CD8-positive, alpha-beta memory T cell (primary cell): ENCODE measurements at regions not wholly inside any gene's neighbourhood (a gene's known extent, or its start where the extent isn't known, plus 50 kb on each side); places are given as distances from the start of the nearest gene placed in this dataset.
A peak's percentile ranks its signal among the peaks of the same experiment; 100 is the strongest.
"Not testable (repeated sequence)": the region's sequence is repeated elsewhere in the genome, so short reads cannot be mapped to it uniquely, and the experiment has no call there.

Experiments used
- CTCF ChIA-PET: fragments of 350-600 bp; sonication (Branson Sonifier 250); formaldehyde crosslinking; loops from one replicate; lab custom pipeline; 2021; ENCODE audit warnings: antibody characterized with exemption; lab: Charles Lee
- POLR2A ChIA-PET: fragments of 350-600 bp; sonication (Branson Sonifier 250); formaldehyde crosslinking; loops from one replicate; lab custom pipeline; 2021; ENCODE audit warnings: antibody characterized with exemption; lab: Charles Lee
- DNase-seq, 5 donors: peaks; one replicate each; pipeline versions ENCODE4 v3.0.0 to v3.0.0-alpha.2; 2020 to 2022; ENCODE audit warnings: mixed read lengths in 1 of 5
- H3K27ac ChIP-seq: one replicate; pipeline ENCODE4 v1.7.0; 2013; ENCODE audit warnings: low read depth, mild to moderate bottlenecking, low read length, moderate library complexity
- H3K27me3 ChIP-seq: 2 replicates; pipeline ENCODE4 v1.7.0; 2013; ENCODE audit warnings: low read length, mild to moderate bottlenecking; ENCODE audit not compliant: insufficient read depth, poor library complexity, severe bottlenecking
- H3K36me3 ChIP-seq: 2 replicates; pipeline ENCODE4 v1.7.0; 2013; ENCODE audit warnings: mild to moderate bottlenecking, low read length, moderate library complexity; ENCODE audit not compliant: insufficient read depth
- H3K4me1 ChIP-seq: 2 replicates; pipeline ENCODE4 v1.7.0; 2013; ENCODE audit warnings: mild to moderate bottlenecking, low read length, moderate library complexity; ENCODE audit not compliant: insufficient read depth
- H3K4me3 ChIP-seq: 2 replicates; pipeline ENCODE4 v1.7.0; 2013; ENCODE audit warnings: mild to moderate bottlenecking, low read length
- H3K9me3 ChIP-seq: 2 replicates; pipeline ENCODE4 v1.7.0; 2013; ENCODE audit warnings: mild to moderate bottlenecking, low read length
- H3K27ac Mint-ChIP-seq, 8 donors: one replicate each; pipeline ENCODE4 v1.8.0; 2020 to 2021; ENCODE audit warnings: mixed read lengths in 8 of 8, mild to moderate bottlenecking in 6 of 8, inconsistent platforms in 3 of 8, moderate library complexity in 3 of 8
- H3K27me3 Mint-ChIP-seq, 2 donors: one replicate each; pipeline ENCODE4 v1.8.0; 2020 to 2021; ENCODE audit warnings: mixed read lengths in 2 of 2, mild to moderate bottlenecking in 1 of 2, moderate library complexity in 1 of 2
- H3K36me3 Mint-ChIP-seq, 3 donors: one replicate each; pipeline ENCODE4 v1.8.0; 2020 to 2021; ENCODE audit warnings: mixed read lengths in 3 of 3, inconsistent platforms in 1 of 3, mild to moderate bottlenecking in 1 of 3
- H3K4me1 Mint-ChIP-seq, 3 donors: one replicate each; pipeline ENCODE4 v1.8.0; 2020 to 2021; ENCODE audit warnings: mixed read lengths in 3 of 3, inconsistent platforms in 1 of 3, mild to moderate bottlenecking in 1 of 3
- H3K4me3 Mint-ChIP-seq, 7 donors: one replicate each; pipeline ENCODE4 v1.8.0; 2020 to 2021; ENCODE audit warnings: mixed read lengths in 7 of 7, mild to moderate bottlenecking in 6 of 7, moderate library complexity in 4 of 7, inconsistent platforms in 2 of 7
- H3K9me3 Mint-ChIP-seq, 5 donors: one replicate each; pipeline ENCODE4 v1.8.0; 2020 to 2022; ENCODE audit warnings: mixed read lengths in 5 of 5, mild to moderate bottlenecking in 3 of 5, moderate library complexity in 2 of 5, inconsistent platforms in 1 of 5

DNA sequence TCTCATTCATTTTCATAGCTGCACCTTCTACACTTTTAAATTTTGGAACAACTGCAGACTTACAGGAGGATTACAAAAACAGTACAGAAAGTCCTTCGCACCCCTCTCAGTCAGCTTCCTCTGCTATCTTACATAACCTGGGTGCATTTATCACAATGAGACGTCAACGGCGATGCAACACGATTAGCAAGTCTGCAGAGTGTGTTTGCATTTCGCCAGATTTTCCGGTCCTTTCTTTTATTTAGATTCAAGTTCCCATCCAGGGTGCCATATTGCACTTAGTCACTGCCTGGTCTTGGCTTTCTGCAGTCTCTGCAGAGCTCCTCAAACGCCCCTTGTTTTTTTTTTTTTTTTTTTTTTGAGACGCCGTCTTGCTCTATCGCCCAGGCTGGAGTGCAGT is 85.9 kb downstream of the ASMT start:
- H3K4me3 ChIP-seq = no peak overlapping the region
- ChIA-PET POLR2A (no interaction called here), CTCF (no interaction called here)
- no peak overlapping the region for H3K27ac ChIP-seq
- Mint-ChIP-seq H3K4me1 (peaks cover 0 to 3% (median 0%) of the 10 kb centered on the region in 3 donors), H3K9me3 (peaks cover 10 to 18% (median 14%) of the 10 kb centered on the region in 5 donors), H3K27me3 (peaks cover 0 to 2% of the 10 kb centered on the region in 2 donors), H3K4me3 (no peak overlapping the region), H3K36me3 (peaks cover 9 to 26% (median 14%) of the 10 kb centered on the region in 3 donors), H3K27ac (no peak overlapping the region)
- no peaks in the 10 kb centered on the region for H3K36me3 ChIP-seq
- DNase-seq = no peak
- no peaks in the 10 kb centered on the region for H3K4me1 ChIP-seq
- no peaks in the 10 kb centered on the region for H3K27me3 ChIP-seq
- peaks cover 6% of the 10 kb centered on the region for H3K9me3 ChIP-seq

DNA sequence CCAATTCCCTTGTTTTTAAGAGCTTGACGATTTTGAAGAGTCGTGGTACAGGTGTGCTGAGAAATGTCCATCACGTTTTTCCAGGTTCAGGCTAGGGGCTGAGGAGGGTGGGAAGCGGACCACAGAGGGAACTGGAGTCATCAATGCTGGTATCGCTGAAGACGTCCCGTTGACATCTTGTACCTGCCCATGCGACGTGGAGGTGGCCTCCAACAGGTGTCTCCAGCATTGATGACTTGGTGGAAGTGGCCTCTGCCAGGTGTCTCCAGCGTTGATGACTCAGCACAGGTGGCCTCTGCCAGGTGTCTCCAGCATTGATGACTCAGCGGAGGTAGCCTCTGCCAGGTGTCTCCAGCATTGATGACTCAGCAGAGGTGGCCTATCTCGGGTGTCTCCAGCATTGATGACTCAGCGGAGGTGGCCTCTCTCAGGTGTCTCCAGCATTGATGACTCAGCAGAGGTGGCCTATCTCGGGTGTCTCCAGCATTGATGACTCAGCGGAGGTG is 86.6 kb downstream of the ASMT start:
- H3K4me1 ChIP-seq, H3K27me3 Mint-ChIP-seq, DNase-seq, H3K4me3 ChIP-seq, H3K4me1 Mint-ChIP-seq, H3K27me3 ChIP-seq, H3K4me3 Mint-ChIP-seq, H3K9me3 ChIP-seq, POLR2A ChIA-PET, H3K36me3 ChIP-seq, H3K27ac Mint-ChIP-seq, H3K27ac ChIP-seq, CTCF ChIA-PET: not testable (repeated sequence)
- peaks cover 7 to 15% (median 10%) of the 10 kb centered on the region in 5 donors for H3K9me3 Mint-ChIP-seq
- peaks cover 6 to 21% (median 12%) of the 10 kb centered on the region in 3 donors for H3K36me3 Mint-ChIP-seq

DNA sequence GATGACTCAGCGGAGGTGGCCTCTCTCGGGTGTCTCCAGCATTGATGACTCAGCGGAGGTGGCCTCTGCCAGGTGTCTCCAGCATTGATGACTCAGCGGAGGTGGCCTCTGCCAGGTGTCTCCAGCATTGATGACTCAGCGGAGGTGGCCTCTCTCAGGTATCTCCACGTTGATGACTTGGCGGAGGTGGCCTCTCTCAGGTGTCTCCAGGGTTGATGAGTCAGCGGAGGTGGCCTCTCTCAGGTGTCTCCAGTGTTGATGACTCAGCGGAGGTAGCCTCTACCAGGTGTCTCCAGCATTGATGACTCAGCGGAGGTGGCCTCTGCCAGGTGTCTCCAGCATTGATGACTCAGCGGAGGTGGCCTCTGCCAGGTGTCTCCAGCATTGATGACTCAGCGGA is 87.3 kb downstream of the ASMT start:
- DNase-seq, H3K4me3 Mint-ChIP-seq, H3K27ac ChIP-seq, H3K4me3 ChIP-seq, H3K9me3 ChIP-seq, H3K36me3 ChIP-seq, H3K27me3 ChIP-seq, H3K27me3 Mint-ChIP-seq, CTCF ChIA-PET, H3K4me1 Mint-ChIP-seq, POLR2A ChIA-PET, H3K27ac Mint-ChIP-seq, H3K4me1 ChIP-seq: not testable (repeated sequence)
- Mint-ChIP-seq H3K36me3 (peaks cover 4 to 18% (median 10%) of the 10 kb centered on the region in 3 donors), H3K9me3 (peaks cover 5 to 12% (median 8%) of the 10 kb centered on the region in 5 donors)

DNA sequence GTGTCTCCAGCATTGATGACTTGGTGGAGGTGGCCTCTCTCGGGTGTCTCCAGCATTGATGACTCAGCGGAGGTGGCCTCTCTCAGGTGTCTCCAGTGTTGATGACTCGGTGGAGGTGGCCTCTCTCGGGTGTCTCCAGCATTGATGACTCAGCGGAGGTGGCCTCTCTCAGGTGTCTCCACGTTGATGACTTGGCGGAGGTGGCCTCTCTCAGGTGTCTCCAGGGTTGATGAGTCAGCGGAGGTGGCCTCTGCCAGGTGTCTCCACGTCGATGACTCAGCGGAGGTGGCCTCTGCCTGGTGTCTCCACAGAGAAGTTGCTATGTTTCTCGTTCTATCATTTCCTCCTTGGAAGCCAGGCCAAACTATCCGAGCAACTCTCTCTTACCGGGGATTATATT is 87.7 kb downstream of the ASMT start:
- POLR2A ChIA-PET, H3K36me3 ChIP-seq, CTCF ChIA-PET, H3K27me3 ChIP-seq, H3K27me3 Mint-ChIP-seq, H3K4me3 ChIP-seq, H3K4me1 ChIP-seq, H3K27ac ChIP-seq, H3K4me3 Mint-ChIP-seq, H3K4me1 Mint-ChIP-seq, H3K9me3 ChIP-seq, H3K27ac Mint-ChIP-seq, DNase-seq: not testable (repeated sequence)
- Mint-ChIP-seq H3K36me3 (peaks cover 3 to 18% (median 10%) of the 10 kb centered on the region in 3 donors), H3K9me3 (peaks cover 5 to 12% (median 8%) of the 10 kb centered on the region in 5 donors)

DNA sequence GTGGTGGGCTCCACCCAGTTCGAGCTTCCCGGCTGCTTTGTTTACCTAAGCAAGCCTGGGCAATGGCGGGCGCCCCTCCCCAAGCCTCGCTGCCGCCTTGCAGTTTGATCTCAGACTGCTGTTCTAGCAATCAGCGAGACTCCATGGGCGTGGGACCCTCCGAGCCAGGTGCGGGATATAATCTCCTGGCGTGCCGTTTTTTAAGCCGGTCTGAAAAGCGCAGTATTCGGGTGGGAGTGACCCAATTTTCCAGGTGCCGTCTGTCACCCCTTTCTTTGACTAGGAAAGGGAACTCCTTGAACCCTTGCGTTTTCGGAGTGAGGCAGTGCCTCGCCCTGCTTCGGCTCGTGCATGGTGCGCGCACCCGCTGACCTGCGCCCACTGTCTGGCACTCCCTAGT is 94.4 kb downstream of the ASMT start:
- H3K27me3 Mint-ChIP-seq, H3K36me3 ChIP-seq, H3K9me3 Mint-ChIP-seq, H3K4me1 Mint-ChIP-seq, H3K27me3 ChIP-seq, H3K4me1 ChIP-seq, H3K9me3 ChIP-seq, DNase-seq, POLR2A ChIA-PET, CTCF ChIA-PET, H3K4me3 Mint-ChIP-seq, H3K27ac Mint-ChIP-seq, H3K27ac ChIP-seq, H3K4me3 ChIP-seq: not testable (repeated sequence)
- H3K36me3 Mint-ChIP-seq = peaks cover 3 to 14% (median 8%) of the 10 kb centered on the region in 3 donors

DNA sequence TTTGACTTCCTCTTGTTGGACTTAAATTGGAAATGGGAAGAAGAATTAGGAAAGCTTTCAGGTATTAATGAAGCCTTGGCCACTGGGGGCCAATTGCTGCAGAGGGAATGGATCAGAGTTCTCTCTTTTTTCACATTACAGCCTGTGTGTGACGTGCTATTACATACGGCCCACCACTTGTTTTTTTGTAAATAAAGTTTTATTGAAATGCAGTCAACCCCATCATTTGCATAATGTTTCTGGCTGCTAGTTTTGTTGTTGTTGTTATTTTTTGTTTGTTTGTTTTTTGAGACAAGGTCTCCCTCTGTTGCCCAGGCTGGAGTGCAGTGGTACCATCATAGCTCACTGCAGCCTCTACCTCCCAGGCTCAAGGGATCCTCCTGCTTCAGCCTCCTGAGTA is 98.4 kb downstream of the ASMT start:
- H3K9me3 ChIP-seq = no peaks in the 10 kb centered on the region
- H3K36me3 ChIP-seq = no peaks in the 10 kb centered on the region
- no peaks in the 10 kb centered on the region for H3K27me3 ChIP-seq
- peak overlapping the region in 1 of 8 donors; percentile 66 for H3K27ac Mint-ChIP-seq
- H3K4me3 ChIP-seq = no peak overlapping the region
- no peak for DNase-seq
- ChIA-PET POLR2A (no interaction called here), CTCF (no interaction called here)
- peaks cover 9 to 22% (median 15%) of the 10 kb centered on the region in 3 donors for H3K36me3 Mint-ChIP-seq
- no peaks in the 10 kb centered on the region for H3K27me3 Mint-ChIP-seq
- H3K4me1 Mint-ChIP-seq = peaks cover 0 to 3% (median 3%) of the 10 kb centered on the region in 3 donors
- no peak overlapping the region for H3K4me3 Mint-ChIP-seq
- no peaks in the 10 kb centered on the region for H3K4me1 ChIP-seq
- no peak overlapping the region for H3K27ac ChIP-seq
- peaks cover 0 to 3% (median 0%) of the 10 kb centered on the region in 5 donors for H3K9me3 Mint-ChIP-seq

DNA sequence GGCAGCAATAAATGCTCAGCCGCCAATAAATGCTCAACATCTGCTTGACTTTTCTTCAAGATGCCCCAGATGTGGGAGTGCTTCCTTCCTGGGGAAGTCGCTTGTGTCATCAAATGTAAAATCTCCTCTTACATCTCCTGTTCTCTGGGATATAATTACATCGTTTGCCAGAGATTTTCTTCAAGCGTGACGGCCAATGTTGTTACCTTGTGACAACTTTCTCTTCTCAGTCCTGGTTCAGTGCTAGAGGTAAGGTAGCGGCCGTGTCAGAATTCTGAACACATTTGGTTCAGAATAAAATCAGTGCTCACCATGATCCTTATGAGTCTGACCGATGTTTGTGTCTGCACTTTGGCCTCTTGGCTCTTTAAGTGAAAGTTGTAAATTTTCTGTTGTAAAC is 102.5 kb downstream of the ASMT start:
- H3K27me3 Mint-ChIP-seq = no peaks in the 10 kb centered on the region

DNA sequence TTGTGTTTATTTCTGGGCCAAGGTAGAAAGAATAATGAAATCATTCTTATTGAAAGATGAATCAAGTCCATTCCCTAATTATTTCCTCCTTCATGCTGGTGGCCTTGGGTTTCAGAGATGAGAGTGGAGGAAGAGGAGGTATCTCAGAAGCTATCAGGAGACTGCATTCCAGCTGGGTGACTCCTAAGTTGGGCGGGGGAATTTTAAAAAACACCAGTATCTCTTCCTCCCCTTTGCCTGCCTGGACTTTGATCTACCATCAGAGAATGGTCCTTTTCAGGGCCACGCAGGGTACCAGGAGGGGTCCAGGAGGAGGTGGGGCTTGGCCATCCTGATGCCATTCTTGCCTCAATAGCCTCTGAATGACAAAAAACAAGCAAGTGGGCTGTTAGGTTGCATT is 104.4 kb downstream of the ASMT start:
- POLR2A ChIA-PET = no interaction called here

More for the DNA sequence above, 102.5 kb downstream of the ASMT start:
- peaks cover 21 to 31% (median 27%) of the 10 kb centered on the region in 3 donors for H3K36me3 Mint-ChIP-seq
- Histone ChIP-seq H3K4me1 (no peaks in the 10 kb centered on the region), H3K9me3 (no peaks in the 10 kb centered on the region), H3K27me3 (no peaks in the 10 kb centered on the region), H3K27ac (no peak overlapping the region), H3K36me3 (no peaks in the 10 kb centered on the region), H3K4me3 (no peak overlapping the region)
- peaks cover 3 to 6% (median 4%) of the 10 kb centered on the region in 3 donors for H3K4me1 Mint-ChIP-seq
- ChIA-PET CTCF (no interaction called here), POLR2A (no interaction called here)
- no peak for DNase-seq
- H3K27ac Mint-ChIP-seq = peak overlapping the region in 1 of 8 donors; percentile 35
- H3K4me3 Mint-ChIP-seq = no peak overlapping the region
- H3K9me3 Mint-ChIP-seq = peaks cover 0 to 10% (median 3%) of the 10 kb centered on the region in 5 donors

More for the DNA sequence above, 104.4 kb downstream of the ASMT start:
- Mint-ChIP-seq H3K4me1 (peaks cover 0 to 4% (median 3%) of the 10 kb centered on the region in 3 donors), H3K27ac (no peak overlapping the region), H3K4me3 (no peak overlapping the region), H3K9me3 (peaks cover 0 to 10% (median 3%) of the 10 kb centered on the region in 5 donors), H3K36me3 (peaks cover 17 to 18% (median 18%) of the 10 kb centered on the region in 3 donors), H3K27me3 (no peaks in the 10 kb centered on the region)
- DNase-seq = no peak
- H3K36me3 ChIP-seq = no peaks in the 10 kb centered on the region
- CTCF ChIA-PET = no interaction called here
- H3K4me1 ChIP-seq = no peaks in the 10 kb centered on the region
- H3K27ac ChIP-seq = no peak overlapping the region
- no peaks in the 10 kb centered on the region for H3K27me3 ChIP-seq
- H3K9me3 ChIP-seq = no peaks in the 10 kb centered on the region
- H3K4me3 ChIP-seq = no peak overlapping the region
